AG04449 (cell line): ENCODE measurements at regions not wholly inside any gene's neighbourhood (a gene's known extent, or its start where the extent isn't known, plus 50 kb on each side); places are given as distances from the start of the nearest gene placed in this dataset.

ENCODE experiments used
- CTCF ChIA-PET: fragments of 350-600 bp; formaldehyde crosslinking; extraction: SDS; loops from one replicate; lab custom pipeline; 2021; ENCODE audit warnings: antibody characterized with exemption; lab: Yijun Ruan, JAX
- POLR2A ChIA-PET: fragments of 400-600, 350-600 bp; formaldehyde crosslinking; extraction: SDS; loops from one replicate; lab custom pipeline; 2020; ENCODE audit warnings: antibody characterized with exemption, inconsistent platforms; lab: Yijun Ruan, JAX
- DNase-seq: peaks from one replicate; pipeline ENCODE4 v3.0.0-alpha.2; 2010; ENCODE audit warnings: low read depth, low spot score
- H3K4me3 ChIP-seq: 2 replicates; pipeline ENCODE4 v1.5.1; 2011; ENCODE audit warnings: low read depth, mild to moderate bottlenecking, control low read depth, low read length
- TF ChIP-seq, protein P1 (sequence below): IDR thresholded peaks from one replicate; pipeline ENCODE4 v1.5.1; 2011; ENCODE audit warnings: mild to moderate bottlenecking, moderate library complexity, low read length, control low read depth, inconsistent platforms; ENCODE audit not compliant: insufficient read depth; ENCODE audit errors: missing control alignments

DNA sequence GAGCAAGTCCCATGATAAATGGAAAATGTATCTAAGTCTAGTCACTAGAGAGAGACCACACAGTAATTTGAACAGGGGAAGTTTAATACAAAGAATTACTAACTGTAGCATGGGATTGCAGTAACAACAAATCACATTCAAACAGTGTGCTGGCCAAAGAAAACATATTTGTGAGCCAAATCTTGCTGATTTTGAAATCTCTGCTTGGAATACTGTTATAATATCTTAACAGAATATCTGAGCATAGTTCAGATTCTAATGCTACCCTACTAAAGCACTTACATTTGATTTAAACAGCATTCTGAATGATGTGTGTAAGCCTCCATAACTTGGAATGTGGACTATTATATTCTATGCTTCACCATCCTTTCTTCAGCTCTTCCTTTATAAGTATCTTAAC, 270.0 kb upstream of the BRINP3 start:
- TF ChIP-seq, protein P1, sequence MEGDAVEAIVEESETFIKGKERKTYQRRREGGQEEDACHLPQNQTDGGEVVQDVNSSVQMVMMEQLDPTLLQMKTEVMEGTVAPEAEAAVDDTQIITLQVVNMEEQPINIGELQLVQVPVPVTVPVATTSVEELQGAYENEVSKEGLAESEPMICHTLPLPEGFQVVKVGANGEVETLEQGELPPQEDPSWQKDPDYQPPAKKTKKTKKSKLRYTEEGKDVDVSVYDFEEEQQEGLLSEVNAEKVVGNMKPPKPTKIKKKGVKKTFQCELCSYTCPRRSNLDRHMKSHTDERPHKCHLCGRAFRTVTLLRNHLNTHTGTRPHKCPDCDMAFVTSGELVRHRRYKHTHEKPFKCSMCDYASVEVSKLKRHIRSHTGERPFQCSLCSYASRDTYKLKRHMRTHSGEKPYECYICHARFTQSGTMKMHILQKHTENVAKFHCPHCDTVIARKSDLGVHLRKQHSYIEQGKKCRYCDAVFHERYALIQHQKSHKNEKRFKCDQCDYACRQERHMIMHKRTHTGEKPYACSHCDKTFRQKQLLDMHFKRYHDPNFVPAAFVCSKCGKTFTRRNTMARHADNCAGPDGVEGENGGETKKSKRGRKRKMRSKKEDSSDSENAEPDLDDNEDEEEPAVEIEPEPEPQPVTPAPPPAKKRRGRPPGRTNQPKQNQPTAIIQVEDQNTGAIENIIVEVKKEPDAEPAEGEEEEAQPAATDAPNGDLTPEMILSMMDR: no peak
- no peak overlapping the region for H3K4me3 ChIP-seq
- POLR2A ChIA-PET: no interaction called here
- CTCF ChIA-PET: no interaction called here
- no peak for DNase-seq

- TF ChIP-seq, protein P1: no peak
- POLR2A ChIA-PET: no interaction called here
- no peak overlapping the region for H3K4me3 ChIP-seq
- no peak for DNase-seq
- CTCF ChIA-PET: no interaction called here
Measured at GRCh38 chr1:190752131-190752530, 274.5 kb upstream of the BRINP3 start.

DNA sequence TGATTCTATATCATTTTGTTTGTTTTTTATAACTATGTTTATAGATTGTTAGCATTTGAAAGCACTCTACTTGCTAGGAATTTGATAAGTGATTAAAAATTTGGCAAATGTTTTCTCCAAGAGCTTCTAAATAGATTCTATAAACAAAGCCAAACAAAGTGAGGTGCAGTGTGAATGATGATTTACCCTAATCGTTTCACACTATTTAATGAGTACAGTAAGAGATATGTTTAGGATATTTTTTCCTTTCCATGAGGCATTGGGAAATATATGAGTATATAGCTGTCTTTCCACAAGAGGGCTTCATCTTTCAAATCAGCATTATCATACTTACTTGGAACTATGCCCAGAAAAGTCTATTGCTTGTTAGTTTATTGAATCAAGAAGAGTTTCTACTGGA, 277.0 kb upstream of the BRINP3 start:
- DNase-seq: no peak
- no peak overlapping the region for H3K4me3 ChIP-seq
- ChIA-PET POLR2A (no interaction called here), CTCF (no interaction called here)
- TF ChIP-seq, protein P1: peak; percentile 2

- TF ChIP-seq, protein P1: no peak
- H3K4me3 ChIP-seq: no peak overlapping the region
- DNase-seq: no peak
- ChIA-PET CTCF (no interaction called here), POLR2A (no interaction called here)
Measured at GRCh38 chr1:190759807-190760206, 282.1 kb upstream of the BRINP3 start.

DNA sequence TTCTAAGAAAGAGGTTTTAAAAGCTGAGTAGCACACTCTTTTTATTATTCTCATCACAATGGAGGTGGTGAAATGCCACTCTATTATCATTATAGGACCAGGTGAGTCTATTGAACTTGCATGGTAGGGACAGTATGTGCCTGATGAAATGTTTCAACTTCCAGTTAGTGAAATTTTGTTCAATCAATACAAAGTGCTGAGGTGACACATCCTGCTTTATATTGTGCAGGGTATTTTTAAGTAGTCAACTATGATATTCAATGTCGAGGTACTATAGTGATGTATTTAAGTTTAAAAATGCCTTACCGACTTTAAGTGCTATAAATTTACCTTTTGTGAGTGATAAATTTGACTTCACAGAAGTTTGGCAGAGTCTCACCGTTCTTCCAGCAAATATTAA, 284.7 kb upstream of the BRINP3 start:
- no peak for DNase-seq
- ChIA-PET CTCF (no interaction called here), POLR2A (no interaction called here)
- H3K4me3 ChIP-seq: no peak overlapping the region
- TF ChIP-seq, protein P1: no peak

- no peak overlapping the region for H3K4me3 ChIP-seq
- no peak for DNase-seq
- POLR2A ChIA-PET: no interaction called here
- CTCF ChIA-PET: no interaction called here
- TF ChIP-seq, protein P1: no peak
Measured at GRCh38 chr1:190792873-190793272, 315.2 kb upstream of the BRINP3 start.
